HG03354 (cell line): ENCODE measurements at regions not wholly inside any gene's neighbourhood (a gene's known extent, or its start where the extent isn't known, plus 50 kb on each side); places are given as distances from the start of the nearest gene placed in this dataset.

Experiments
- ATAC-seq: cut with Tn5 transposase; IDR thresholded peaks from one replicate; pipeline ENCODE4 v1.9.1; 2021; ENCODE audit warnings: mild to moderate bottlenecking; ENCODE audit not compliant: unreplicated experiment, poor library complexity, severe bottlenecking

GRCh38 chr4:82043809-82044137, 330.0 kb downstream of the HNRNPD start:
- ATAC-seq = no peak

GRCh38 chr4:82043081-82043808, 330.5 kb downstream of the HNRNPD start:
- no peak for ATAC-seq

- no peak for ATAC-seq
Observed at GRCh38 chr4:82042042-82042441, 331.7 kb downstream of the HNRNPD start.

- no peak for ATAC-seq
Observed at GRCh38 chr4:82038936-82039335, 334.9 kb downstream of the HNRNPD start.

GRCh38 chr4:82036181-82036580, 337.6 kb downstream of the HNRNPD start:
- no peak for ATAC-seq

- no peak for ATAC-seq
Observed at GRCh38 chr4:82034878-82035277, 338.9 kb downstream of the HNRNPD start.

- no peak for ATAC-seq
Observed at GRCh38 chr4:82033862-82034261, 339.9 kb downstream of the HNRNPD start.

GRCh38 chr4:82031376-82031927, 342.3 kb downstream of the HNRNPD start:
- ATAC-seq = no peak

- no peak for ATAC-seq
Observed at GRCh38 chr4:82017680-82018079, 356.1 kb downstream of the HNRNPD start.

- ATAC-seq = no peak
Observed at GRCh38 chr4:82005158-82005557, 368.6 kb downstream of the HNRNPD start.

GRCh38 chr4:81997313-81997712, 376.5 kb downstream of the HNRNPD start:
- no peak for ATAC-seq

GRCh38 chr4:81990898-81991297, 382.9 kb downstream of the HNRNPD start:
- ATAC-seq = no peak

GRCh38 chr4:81990211-81990610, 383.6 kb downstream of the HNRNPD start:
- ATAC-seq = no peak

- no peak for ATAC-seq
Observed at GRCh38 chr4:81989202-81989601, 384.6 kb downstream of the HNRNPD start.

GRCh38 chr4:81988178-81988577, 385.6 kb downstream of the HNRNPD start:
- no peak for ATAC-seq

- no peak for ATAC-seq
Observed at GRCh38 chr4:81984746-81985145, 389.0 kb downstream of the HNRNPD start.

- peak; percentile 61 for ATAC-seq
Observed at GRCh38 chr4:81982846-81983540, 390.8 kb downstream of the HNRNPD start.

GRCh38 chr4:81981218-81981617, 392.6 kb downstream of the HNRNPD start:
- ATAC-seq = no peak

GRCh38 chr4:81974523-81974922, 399.3 kb downstream of the HNRNPD start:
- ATAC-seq = no peak

- ATAC-seq = no peak
Observed at GRCh38 chr4:81971637-81972381, 402.0 kb downstream of the HNRNPD start.

- ATAC-seq = no peak
Observed at GRCh38 chr4:81971061-81971460, 402.7 kb downstream of the HNRNPD start.
